Endothelial cell of umbilical vein (primary cell): ENCODE measurements at regions not wholly inside any gene's neighbourhood (a gene's known extent, or its start where the extent isn't known, plus 50 kb on each side); places are given as distances from the start of the nearest gene placed in this dataset.
"Not testable (repeated sequence)": the region's sequence is repeated elsewhere in the genome, so short reads cannot be mapped to it uniquely, and the experiment has no call there.

Experiments
- BruUV-seq: library from RNA; stranded (reverse); fragments of 400-500 nt; replicated peaks from 2 replicates; lab custom pipeline; 2021; lab: Mats Ljungman, UMichigan
- CTCF ChIA-PET: fragments of 300-600, 350-600 bp; sonication (Branson Sonifier 250); formaldehyde crosslinking; loops from one replicate; lab custom pipeline; 2021; ENCODE audit warnings: antibody characterized with exemption, inconsistent platforms; lab: Charles Lee
- POLR2A ChIA-PET: fragments of 300-600, 350-600 bp; sonication (Branson Sonifier 250); formaldehyde crosslinking; loops from one replicate; lab custom pipeline; 2021; ENCODE audit warnings: antibody characterized with exemption, inconsistent platforms; lab: Charles Lee
- DNase-seq: peaks from one replicate; pipeline ENCODE4 v3.0.0-alpha.2; 2011; ENCODE audit warnings: low read depth, low spot score
- FAIRE-seq: peaks from 2 replicates; lab custom pipeline; 2011; peaks lifted over from hg19 to GRCh38; lab: Jason Lieb, UNC
- H2AFZ ChIP-seq: 2 replicates; pipeline ENCODE4 v1.6.0; 2012; ENCODE audit warnings: low read depth, low read length, control low read depth, inconsistent platforms
- H3K27ac ChIP-seq: 2 replicates; pipeline ENCODE4 v1.5.1; 2011; ENCODE audit warnings: low read depth, mild to moderate bottlenecking, control low read depth, low read length, moderate library complexity; ENCODE audit not compliant: insufficient read depth
- H3K27me3 ChIP-seq, 2 experiments: 2 replicates each; pipeline versions ENCODE4 v1.6.0 to v1.6.1; 2011; ENCODE audit warnings: low read length in 2 of 2, mixed read lengths in 1 of 2; ENCODE audit not compliant: control insufficient read depth in 2 of 2, insufficient read depth in 2 of 2
- H3K36me3 ChIP-seq, 2 experiments: 2 replicates in 1 of 2; 3 replicates in 1 of 2; pipeline ENCODE4 v1.5.1; 2011; ENCODE audit warnings: low read length in 2 of 2, mild to moderate bottlenecking in 1 of 2, moderate library complexity in 1 of 2; ENCODE audit not compliant: control insufficient read depth in 2 of 2, insufficient read depth in 2 of 2; ENCODE audit errors: extremely low read depth in 1 of 2
- H3K4me1 ChIP-seq: 3 replicates; pipeline ENCODE4 v1.5.1; 2011; ENCODE audit warnings: mild to moderate bottlenecking, low read length; ENCODE audit not compliant: control insufficient read depth, insufficient read depth; ENCODE audit errors: extremely low read depth
- H3K4me2 ChIP-seq: 2 replicates; pipeline ENCODE4 v1.6.1; 2011; ENCODE audit warnings: low read length, control low read depth, mixed read lengths; ENCODE audit not compliant: insufficient read depth
- H3K4me3 ChIP-seq, 3 experiments: fragments of 200-600 bp in 1 of 3; sonication (generic), shearing (Covaris generic) in 1 of 3; replicated peaks in 1 of 3; 2 replicates each; pipeline ENCODE4 v1.5.1; 2011 to 2016; ENCODE audit warnings: control low read depth in 3 of 3, low read length in 3 of 3, mild to moderate bottlenecking in 2 of 3, inconsistent platforms in 1 of 3, low read depth in 1 of 3, moderate library complexity in 1 of 3; ENCODE audit not compliant: insufficient read depth in 1 of 3
- H3K79me2 ChIP-seq: 2 replicates; pipeline ENCODE4 v1.6.0; 2012; ENCODE audit warnings: low read length, inconsistent platforms; ENCODE audit not compliant: control insufficient read depth, insufficient read depth
- H3K9ac ChIP-seq: replicated peaks from 2 replicates; pipeline ENCODE3; 2011; ENCODE audit warnings: low read length, control low read depth; ENCODE audit not compliant: insufficient read depth; ENCODE audit errors: extremely low read depth
- H3K9me1 ChIP-seq: replicated peaks from 3 replicates; pipeline ENCODE4 v1.6.0; 2011; ENCODE audit warnings: mild to moderate bottlenecking, low read length; ENCODE audit not compliant: control insufficient read depth, insufficient read depth; ENCODE audit errors: extremely low read depth
- H3K9me3 ChIP-seq: replicated peaks from 2 replicates; pipeline ENCODE4 v1.5.1; 2012; ENCODE audit warnings: low read length, inconsistent platforms; ENCODE audit not compliant: control insufficient read depth, insufficient read depth
- H4K20me1 ChIP-seq: replicated peaks from 2 replicates; pipeline ENCODE3; 2011; ENCODE audit warnings: mild to moderate bottlenecking, low read length; ENCODE audit not compliant: control insufficient read depth, insufficient read depth; ENCODE audit errors: extremely low read depth
- EZH2 ChIP-seq: IDR thresholded peaks from 2 replicates; pipeline ENCODE4 v1.6.1; 2012; ENCODE audit warnings: borderline replicate concordance, low read depth, mild to moderate bottlenecking, moderate library complexity, low read length, inconsistent platforms; ENCODE audit not compliant: severe bottlenecking
- JUN ChIP-seq: IDR thresholded peaks from 2 replicates; pipeline ENCODE4 v1.6.1; 2011; ENCODE audit warnings: borderline replicate concordance, low read depth; ENCODE audit not compliant: insufficient read length, insufficient read depth
- MAX ChIP-seq: IDR thresholded peaks from 2 replicates; pipeline ENCODE4 v1.6.1; 2011; ENCODE audit not compliant: insufficient read depth, insufficient read length
- MYC ChIP-seq: IDR thresholded peaks from one replicate; pipeline ENCODE4 v1.6.1; 2011; ENCODE audit warnings: mild to moderate bottlenecking, low read depth, low read length
- POLR2A ChIP-seq: IDR thresholded peaks from 2 replicates; pipeline ENCODE4 v1.6.1; 2012; ENCODE audit warnings: low read depth, mild to moderate bottlenecking, control low read depth, low read length
- dilution Hi-C: fragments of 300-500 bp; cut with MboI; formaldehyde crosslinking; loops from one replicate; pipeline ENCODE4 v1.15.0; 2019; ENCODE audit warnings: low sequenced_read_pairs; ENCODE audit not compliant: extremely low pct_ligation_motif_present
- intact Hi-C: fragments of 100-400 bp; cut with micrococcal nuclease; formaldehyde crosslinking; loops from one replicate; pipeline ENCODE4 v1.10.0; 2022
- TF ChIP-seq, protein P1 (sequence below), 2 donors: IDR thresholded peaks; 1 replicate in 1 of 2; 2 replicates in 1 of 2; pipeline ENCODE4 v1.5.1; 2011; ENCODE audit warnings: low read length in 2 of 2, mild to moderate bottlenecking in 2 of 2, moderate library complexity in 2 of 2, control low read depth in 1 of 2, inconsistent platforms in 1 of 2, low read depth in 1 of 2; ENCODE audit not compliant: insufficient read depth in 1 of 2; ENCODE audit errors: extremely low read depth in 1 of 2

GRCh38 chrY:18889548-18889947 is 116.0 kb upstream of the HSFY2 start:
- TF ChIP-seq JUN (no peak), POLR2A (no peak), MAX (no peak)
- TF ChIP-seq, protein P1, sequence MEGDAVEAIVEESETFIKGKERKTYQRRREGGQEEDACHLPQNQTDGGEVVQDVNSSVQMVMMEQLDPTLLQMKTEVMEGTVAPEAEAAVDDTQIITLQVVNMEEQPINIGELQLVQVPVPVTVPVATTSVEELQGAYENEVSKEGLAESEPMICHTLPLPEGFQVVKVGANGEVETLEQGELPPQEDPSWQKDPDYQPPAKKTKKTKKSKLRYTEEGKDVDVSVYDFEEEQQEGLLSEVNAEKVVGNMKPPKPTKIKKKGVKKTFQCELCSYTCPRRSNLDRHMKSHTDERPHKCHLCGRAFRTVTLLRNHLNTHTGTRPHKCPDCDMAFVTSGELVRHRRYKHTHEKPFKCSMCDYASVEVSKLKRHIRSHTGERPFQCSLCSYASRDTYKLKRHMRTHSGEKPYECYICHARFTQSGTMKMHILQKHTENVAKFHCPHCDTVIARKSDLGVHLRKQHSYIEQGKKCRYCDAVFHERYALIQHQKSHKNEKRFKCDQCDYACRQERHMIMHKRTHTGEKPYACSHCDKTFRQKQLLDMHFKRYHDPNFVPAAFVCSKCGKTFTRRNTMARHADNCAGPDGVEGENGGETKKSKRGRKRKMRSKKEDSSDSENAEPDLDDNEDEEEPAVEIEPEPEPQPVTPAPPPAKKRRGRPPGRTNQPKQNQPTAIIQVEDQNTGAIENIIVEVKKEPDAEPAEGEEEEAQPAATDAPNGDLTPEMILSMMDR (IDR thresholded peaks at IDR 0.05; ENCODE audit: extremely low read depth in 1 of 2, insufficient read depth in 1 of 2, low read depth in 1 of 2, low read length in 2 of 2): no peak
- Histone ChIP-seq H3K27ac (no peak overlapping the region), H3K79me2 (no peaks in the 10 kb centered on the region), H4K20me1 (no peaks in the 10 kb centered on the region), H3K4me2 (no peak overlapping the region), H3K9me3 (no peaks in the 10 kb centered on the region), H3K4me1 (no peaks in the 10 kb centered on the region), H3K4me3 (no peak overlapping the region), H2AFZ (no peak overlapping the region), H3K27me3 (no peaks in the 10 kb centered on the region), H3K9ac (no peak overlapping the region), H3K36me3 (no peaks in the 10 kb centered on the region), H3K9me1 (no peaks in the 10 kb centered on the region)
- ChIA-PET POLR2A (no interaction called here), CTCF (no interaction called here)
- DNase-seq: no peak
- dilution Hi-C loops: no loop called here
- no peak for FAIRE-seq
- no TSS peak for BruUV-seq
- intact Hi-C loops: no loop called here

DNA sequence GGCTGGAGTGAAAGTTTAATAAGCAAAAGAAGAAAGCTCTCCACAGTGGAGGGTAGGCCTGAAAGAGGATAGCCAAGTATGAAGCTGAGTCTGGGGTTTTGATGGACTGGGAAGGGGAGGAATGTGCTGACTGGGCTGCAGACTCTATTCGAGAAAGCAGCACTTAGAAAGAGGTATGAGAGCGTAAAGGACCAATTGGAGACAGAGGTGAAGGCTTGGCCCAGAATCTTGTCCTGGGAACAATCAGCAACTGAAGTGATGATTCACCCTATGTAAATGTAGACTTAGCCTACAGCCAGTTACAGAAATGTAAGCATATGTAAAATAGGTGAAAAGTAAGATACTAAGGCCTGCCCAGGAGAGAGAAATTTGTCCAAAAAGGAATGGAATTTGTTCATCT is 111.2 kb upstream of the HSFY2 start:
- intact Hi-C loops (no loop called here), dilution Hi-C loops (no loop called here)
- Histone ChIP-seq H3K27ac (no peak overlapping the region), H4K20me1 (no peaks in the 10 kb centered on the region), H3K4me1 (no peaks in the 10 kb centered on the region), H3K79me2 (no peaks in the 10 kb centered on the region), H3K4me3 (no peak overlapping the region), H3K36me3 (no peaks in the 10 kb centered on the region), H3K9me3 (no peaks in the 10 kb centered on the region), H2AFZ (no peak overlapping the region), H3K27me3 (no peaks in the 10 kb centered on the region), H3K9ac (no peak overlapping the region), H3K9me1 (no peaks in the 10 kb centered on the region), H3K4me2 (no peak overlapping the region)
- ChIA-PET POLR2A (no interaction called here), CTCF (no interaction called here)
- no peak for TF ChIP-seq EZH2
- no peak for TF ChIP-seq MYC
- DNase-seq (no peak), FAIRE-seq (no peak)
- no TSS peak for BruUV-seq

DNA sequence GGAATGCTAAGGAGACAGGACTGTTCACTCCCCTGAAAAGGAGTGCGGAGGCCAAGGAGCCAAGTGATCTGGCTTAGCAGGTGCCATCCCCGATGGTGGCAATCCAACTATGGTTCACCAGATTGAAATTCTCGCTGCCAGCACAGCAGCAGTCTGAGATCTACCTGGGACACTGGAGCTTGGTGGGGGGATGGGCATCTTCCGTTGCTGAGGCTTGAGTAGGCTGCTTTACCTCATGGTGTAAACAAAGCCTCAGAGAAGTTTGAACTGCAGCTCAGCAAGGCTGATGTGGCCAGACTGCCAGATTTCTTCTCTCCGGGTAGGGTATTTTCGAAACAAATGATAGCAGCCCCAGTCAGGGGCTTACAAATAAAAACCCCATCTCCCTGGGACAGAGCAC is 95.6 kb upstream of the HSFY2 start:
- H4K20me1 ChIP-seq, FAIRE-seq, CTCF ChIA-PET, H3K4me1 ChIP-seq, POLR2A ChIA-PET, dilution Hi-C loops, H2AFZ ChIP-seq, H3K9me1 ChIP-seq, H3K9me3 ChIP-seq, H3K79me2 ChIP-seq, DNase-seq, H3K36me3 ChIP-seq, H3K9ac ChIP-seq, H3K4me2 ChIP-seq, H3K27me3 ChIP-seq, intact Hi-C loops, BruUV-seq, H3K4me3 ChIP-seq, H3K27ac ChIP-seq: not testable (repeated sequence)
